OCI-LY1 (cell line): ENCODE measurements at regions not wholly inside any gene's neighbourhood (a gene's known extent, or its start where the extent isn't known, plus 50 kb on each side); places are given as distances from the start of the nearest gene placed in this dataset.

ENCODE experiments used
- H2AFZ ChIP-seq: fragments of 200-600 bp; sonication (generic), shearing (Covaris generic); 2 replicates; pipeline ENCODE4 v1.6.0; 2014; ENCODE audit warnings: antibody characterized with exemption, mild to moderate bottlenecking, low read length
- H3F3A ChIP-seq: fragments of 200-600 bp; sonication (generic), shearing (Covaris generic); 2 replicates; pipeline ENCODE4 v1.6.0; 2014; ENCODE audit warnings: mild to moderate bottlenecking, antibody characterized with exemption, low read length, moderate library complexity; ENCODE audit not compliant: insufficient read depth
- H3K27ac ChIP-seq: fragments of 200-600 bp; sonication (generic); 2 replicates; pipeline ENCODE4 v1.5.1; 2014; ENCODE audit warnings: low read length, mixed run types, mild to moderate bottlenecking, low read depth; ENCODE audit not compliant: poor library complexity, severe bottlenecking
- H3K27me3 ChIP-seq: fragments of 200-600 bp; sonication (generic); 2 replicates; pipeline ENCODE4 v1.6.0; 2014; ENCODE audit warnings: antibody characterized with exemption, mild to moderate bottlenecking, low read length, moderate library complexity; ENCODE audit not compliant: insufficient read depth
- H3K36me3 ChIP-seq: fragments of 200-600 bp; sonication (generic); 2 replicates; pipeline ENCODE4 v1.6.1; 2014; ENCODE audit warnings: mild to moderate bottlenecking, antibody characterized with exemption, low read length, moderate library complexity, mixed read lengths; ENCODE audit not compliant: insufficient read depth
- H3K4me1 ChIP-seq: fragments of 200-600 bp; sonication (generic); 2 replicates; pipeline ENCODE4 v1.5.1; 2014; ENCODE audit warnings: mild to moderate bottlenecking, low read length, moderate library complexity; ENCODE audit not compliant: insufficient read depth, severe bottlenecking
- H3K4me2 ChIP-seq: fragments of 200-600 bp; sonication (generic), shearing (Covaris generic); 2 replicates; pipeline ENCODE4 v1.6.1; 2014; ENCODE audit warnings: low read length
- H3K4me3 ChIP-seq: fragments of 200-600 bp; sonication (generic); 2 replicates; pipeline ENCODE4 v1.5.1; 2014; ENCODE audit warnings: low read length, low read depth, mild to moderate bottlenecking, mixed read lengths; ENCODE audit not compliant: poor library complexity, severe bottlenecking
- H3K79me2 ChIP-seq: fragments of 200-600 bp; shearing (Covaris generic); 2 replicates; pipeline ENCODE4 v1.6.1; 2016; ENCODE audit warnings: mixed run types, low read length, mixed read lengths; ENCODE audit not compliant: insufficient read depth
- H3K9ac ChIP-seq: fragments of 200-600 bp; sonication (generic), shearing (Covaris generic); 2 replicates; pipeline ENCODE4 v1.6.1; 2014; ENCODE audit warnings: mild to moderate bottlenecking, low read length, mixed read lengths
- H3K9me2 ChIP-seq: fragments of 200-600 bp; sonication (generic), shearing (Covaris generic); 2 replicates; pipeline ENCODE4 v1.6.1; 2014; ENCODE audit warnings: low read depth, mild to moderate bottlenecking, low read length, mixed read lengths
- H3K9me3 ChIP-seq: fragments of 200-600 bp; shearing (Covaris generic); 2 replicates; pipeline ENCODE4 v1.6.1; 2014; ENCODE audit warnings: low read length, mixed read lengths
- H4K20me1 ChIP-seq: fragments of 200-600 bp; sonication (generic), shearing (Covaris generic); 2 replicates; pipeline ENCODE4 v1.6.0; 2016; ENCODE audit warnings: mild to moderate bottlenecking, low read length; ENCODE audit not compliant: insufficient read depth
- EZH2 ChIP-seq: fragments of 200-600 bp; sonication (generic), shearing (Covaris generic); IDR thresholded peaks from 2 replicates; pipeline ENCODE4 v1.8.0; 2017; ENCODE audit warnings: borderline replicate concordance, mixed run types, mild to moderate bottlenecking, antibody characterized with exemption, low read length, moderate library complexity, mixed read lengths
- TF ChIP-seq, protein P1 (sequence below): fragments of 200-600 bp; sonication (generic), shearing (Covaris generic); IDR thresholded peaks from 2 replicates; pipeline ENCODE4 v1.5.1; 2017; ENCODE audit warnings: mild to moderate bottlenecking, antibody characterized with exemption, low read length, moderate library complexity, mixed read lengths

DNA sequence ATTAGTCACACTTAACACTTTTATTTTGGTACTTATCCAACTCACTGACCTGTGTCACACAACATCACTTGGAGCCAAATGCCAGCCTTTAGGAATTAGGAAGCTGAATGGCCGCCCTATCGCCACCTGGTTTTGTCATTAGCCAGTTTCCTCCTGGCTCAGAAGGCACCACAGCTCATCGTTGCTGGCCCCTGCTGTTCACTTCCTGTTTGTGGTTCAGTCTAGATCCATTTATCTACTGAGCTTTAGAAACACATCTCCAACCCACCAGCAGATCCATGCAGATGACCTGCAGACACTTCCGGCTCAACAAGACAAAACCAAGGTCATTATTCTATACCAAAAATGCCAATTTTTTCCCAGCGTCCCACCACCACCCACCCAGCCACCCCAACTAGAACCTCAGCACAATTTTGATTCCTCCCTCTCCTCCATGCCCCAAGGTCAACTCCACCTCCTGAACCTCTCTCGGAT lies 193.5 kb upstream of the NEBL start:
- H3F3A ChIP-seq: no peaks in the 10 kb centered on the region
- H3K79me2 ChIP-seq: no peaks in the 10 kb centered on the region
- H3K4me3 ChIP-seq: no peak overlapping the region
- TF ChIP-seq EZH2: no peak
- TF ChIP-seq, protein P1, sequence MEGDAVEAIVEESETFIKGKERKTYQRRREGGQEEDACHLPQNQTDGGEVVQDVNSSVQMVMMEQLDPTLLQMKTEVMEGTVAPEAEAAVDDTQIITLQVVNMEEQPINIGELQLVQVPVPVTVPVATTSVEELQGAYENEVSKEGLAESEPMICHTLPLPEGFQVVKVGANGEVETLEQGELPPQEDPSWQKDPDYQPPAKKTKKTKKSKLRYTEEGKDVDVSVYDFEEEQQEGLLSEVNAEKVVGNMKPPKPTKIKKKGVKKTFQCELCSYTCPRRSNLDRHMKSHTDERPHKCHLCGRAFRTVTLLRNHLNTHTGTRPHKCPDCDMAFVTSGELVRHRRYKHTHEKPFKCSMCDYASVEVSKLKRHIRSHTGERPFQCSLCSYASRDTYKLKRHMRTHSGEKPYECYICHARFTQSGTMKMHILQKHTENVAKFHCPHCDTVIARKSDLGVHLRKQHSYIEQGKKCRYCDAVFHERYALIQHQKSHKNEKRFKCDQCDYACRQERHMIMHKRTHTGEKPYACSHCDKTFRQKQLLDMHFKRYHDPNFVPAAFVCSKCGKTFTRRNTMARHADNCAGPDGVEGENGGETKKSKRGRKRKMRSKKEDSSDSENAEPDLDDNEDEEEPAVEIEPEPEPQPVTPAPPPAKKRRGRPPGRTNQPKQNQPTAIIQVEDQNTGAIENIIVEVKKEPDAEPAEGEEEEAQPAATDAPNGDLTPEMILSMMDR: no peak
- H2AFZ ChIP-seq: no peak overlapping the region
- no peaks in the 10 kb centered on the region for H3K9me2 ChIP-seq
- no peak overlapping the region for H3K4me2 ChIP-seq
- H3K4me1 ChIP-seq: no peaks in the 10 kb centered on the region
- no peaks in the 10 kb centered on the region for H3K27me3 ChIP-seq
- H3K27ac ChIP-seq: no peak overlapping the region
- no peaks in the 10 kb centered on the region for H3K36me3 ChIP-seq
- no peaks in the 10 kb centered on the region for H3K9me3 ChIP-seq
- H4K20me1 ChIP-seq: no peaks in the 10 kb centered on the region
- no peak overlapping the region for H3K9ac ChIP-seq

DNA sequence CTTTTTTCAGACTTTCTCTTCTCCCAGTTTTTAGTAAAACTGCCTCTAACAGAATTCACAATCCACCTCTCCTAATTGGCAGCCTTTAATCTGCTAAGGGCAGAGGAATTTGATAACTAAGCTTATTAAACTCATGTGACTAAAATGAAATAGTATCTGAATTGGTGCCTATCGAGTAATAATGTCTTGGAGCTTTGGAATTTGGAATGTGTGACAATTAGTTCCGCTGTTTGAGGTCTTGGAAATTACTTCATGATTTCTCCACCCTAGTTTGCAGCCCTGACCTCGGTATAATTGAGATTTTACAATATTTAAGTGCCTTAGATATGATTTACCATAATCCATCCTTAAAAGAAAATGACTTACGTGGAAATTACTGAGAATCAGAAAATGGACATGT lies 190.4 kb upstream of the NEBL start:
- Histone ChIP-seq H3F3A (no peaks in the 10 kb centered on the region), H3K9me3 (no peaks in the 10 kb centered on the region), H3K4me3 (no peak overlapping the region), H3K9me2 (no peaks in the 10 kb centered on the region), H3K9ac (no peak overlapping the region), H3K4me1 (no peaks in the 10 kb centered on the region), H3K27ac (no peak overlapping the region), H2AFZ (no peak overlapping the region), H3K27me3 (no peaks in the 10 kb centered on the region), H3K4me2 (no peak overlapping the region), H3K36me3 (no peaks in the 10 kb centered on the region), H3K79me2 (no peaks in the 10 kb centered on the region), H4K20me1 (no peaks in the 10 kb centered on the region)
- TF ChIP-seq, protein P1: no peak
- TF ChIP-seq EZH2: no peak

DNA sequence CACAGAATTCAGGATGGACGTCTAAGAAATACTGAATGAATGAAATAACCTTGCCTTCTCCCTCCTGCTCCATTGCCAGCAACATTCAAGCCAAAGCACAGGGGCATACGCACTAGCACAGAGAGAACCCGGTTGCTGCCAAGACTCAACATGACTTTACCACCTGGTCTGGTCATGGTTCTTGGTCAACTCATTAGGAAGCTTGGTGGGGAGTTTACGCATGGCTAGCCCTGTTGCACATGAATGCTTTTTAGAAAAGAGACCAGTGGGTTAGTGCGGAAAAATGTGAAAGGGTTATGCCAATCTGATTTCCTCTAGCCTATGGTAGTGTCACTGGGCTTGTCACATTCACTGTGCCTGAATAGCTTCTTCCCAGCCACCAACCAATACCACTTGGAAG lies 187.6 kb upstream of the NEBL start:
- H3K9me2 ChIP-seq: no peaks in the 10 kb centered on the region
- H3K4me2 ChIP-seq: no peak overlapping the region
- no peaks in the 10 kb centered on the region for H3K9me3 ChIP-seq
- no peaks in the 10 kb centered on the region for H4K20me1 ChIP-seq
- H2AFZ ChIP-seq: no peak overlapping the region
- no peaks in the 10 kb centered on the region for H3K36me3 ChIP-seq
- no peak overlapping the region for H3K4me3 ChIP-seq
- H3K27me3 ChIP-seq: no peaks in the 10 kb centered on the region
- H3K4me1 ChIP-seq: no peaks in the 10 kb centered on the region
- no peak for TF ChIP-seq EZH2
- TF ChIP-seq, protein P1: no peak
- H3K79me2 ChIP-seq: no peaks in the 10 kb centered on the region
- no peaks in the 10 kb centered on the region for H3F3A ChIP-seq
- H3K9ac ChIP-seq: no peak overlapping the region
- no peak overlapping the region for H3K27ac ChIP-seq
